ENCODE measurements at regions not wholly inside any gene's neighbourhood (a gene's known extent, or its start where the extent isn't known, plus 50 kb on each side); places are given as distances from the start of the nearest gene placed in this dataset.

DNA sequence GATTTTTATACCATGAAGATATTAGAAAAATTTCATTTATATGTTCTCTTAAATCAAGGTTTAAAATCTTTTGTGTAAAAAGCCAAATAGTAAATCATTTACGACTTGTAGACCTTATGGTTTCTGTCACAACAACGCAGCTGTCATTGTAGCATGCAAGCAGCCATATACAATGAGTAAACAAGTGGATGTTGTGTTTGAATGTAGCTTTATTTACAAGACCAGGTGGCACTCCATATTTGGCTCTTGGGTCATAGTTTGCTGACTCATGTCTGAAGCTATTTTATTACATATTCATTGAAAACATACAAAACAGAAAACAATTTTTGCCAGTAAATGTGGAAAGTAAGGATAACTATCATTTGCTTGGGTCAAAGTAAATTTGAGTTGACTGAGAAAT, 930.8 kb downstream of the SLITRK5 start:
- Histone ChIP-seq H3K36me3 (no peaks in the 10 kb centered on the region), H3K27me3 (no peaks in the 10 kb centered on the region), H3K4me3 (no peak overlapping the region), H3K27ac (no peak overlapping the region), H3K4me1 (no peaks in the 10 kb centered on the region), H3K9me3 (no peaks in the 10 kb centered on the region)
- no peak for DNase-seq (ENCODE audit: low spot score)
- TF ChIP-seq CTCF (IDR thresholded peaks at IDR 0.05): no peak

GRCh38 chr13:88602786-88603777, 931.9 kb downstream of the SLITRK5 start:
- Histone ChIP-seq H3K4me3 (no peak overlapping the region), H3K4me1 (no peaks in the 10 kb centered on the region), H3K9me3 (no peaks in the 10 kb centered on the region), H3K27ac (no peak overlapping the region), H3K27me3 (no peaks in the 10 kb centered on the region), H3K36me3 (no peaks in the 10 kb centered on the region)
- no peak for DNase-seq (ENCODE audit: low spot score)
- TF ChIP-seq CTCF (IDR thresholded peaks at IDR 0.05): no peak

DNA sequence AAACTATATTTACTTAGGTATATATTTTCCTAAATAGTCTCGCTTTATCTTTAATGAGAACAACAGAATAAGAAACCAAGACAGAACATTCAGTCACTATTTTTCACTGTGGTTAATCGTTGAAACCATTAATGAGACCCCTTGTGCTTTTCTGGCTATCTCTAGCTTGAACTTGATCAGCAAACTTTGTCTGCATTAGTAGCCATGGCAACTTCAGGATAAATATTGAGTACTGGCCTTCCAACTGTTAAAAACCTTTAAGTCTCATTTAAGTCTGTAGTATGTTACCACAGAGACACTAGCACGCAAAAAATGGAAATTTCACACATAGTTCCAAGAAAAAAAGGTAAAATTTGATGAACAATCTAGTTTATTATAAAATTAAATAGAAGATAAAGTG, 946.0 kb downstream of the SLITRK5 start:
- Histone ChIP-seq H3K4me1 (no peaks in the 10 kb centered on the region), H3K27me3 (no peaks in the 10 kb centered on the region), H3K4me3 (no peak overlapping the region), H3K27ac (no peak overlapping the region), H3K36me3 (no peaks in the 10 kb centered on the region), H3K9me3 (no peaks in the 10 kb centered on the region)
- TF ChIP-seq CTCF (IDR thresholded peaks at IDR 0.05): no peak
- no peak for DNase-seq (ENCODE audit: low spot score)

DNA sequence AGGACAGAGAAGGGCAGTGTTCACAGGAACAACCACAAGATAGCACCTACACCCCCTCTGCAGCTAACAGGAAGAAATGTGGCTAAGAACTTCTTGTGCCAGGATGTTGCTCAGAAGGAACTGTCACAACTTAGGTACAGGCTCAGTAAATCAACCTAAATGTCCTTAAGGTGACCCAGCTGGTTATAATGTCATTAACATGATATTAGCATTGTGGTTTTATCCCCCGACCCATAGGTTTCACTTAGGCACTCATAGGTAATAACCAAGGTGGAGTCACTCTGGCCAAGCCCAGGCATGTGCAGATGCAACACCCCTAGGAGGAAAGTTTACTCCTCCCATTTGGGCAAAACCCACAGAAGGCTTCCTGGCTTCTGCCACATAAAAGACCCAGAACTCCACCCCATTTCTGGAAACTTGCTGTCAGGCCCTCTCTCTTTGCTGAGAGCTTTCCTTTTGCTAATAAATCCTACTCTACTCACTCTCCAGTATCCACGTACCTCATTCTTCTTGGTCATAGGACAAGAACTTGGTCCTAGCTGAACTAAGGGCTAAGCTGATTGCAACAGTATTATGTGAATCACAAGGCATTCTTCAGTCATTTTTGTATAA, 951.3 kb downstream of the SLITRK5 start:
- no peak for DNase-seq (ENCODE audit: low spot score)
- no peak overlapping the region for H3K4me3 ChIP-seq
- no peaks in the 10 kb centered on the region for H3K27me3 ChIP-seq
- H3K9me3 ChIP-seq: peaks cover 0 to 10% of the 10 kb centered on the region in 2 donors
- H3K27ac ChIP-seq: no peak overlapping the region
- H3K4me1 ChIP-seq: no peaks in the 10 kb centered on the region
- no peaks in the 10 kb centered on the region for H3K36me3 ChIP-seq
- TF ChIP-seq CTCF (IDR thresholded peaks at IDR 0.05): no peak

GRCh38 chr13:88623150-88623549, 952.0 kb downstream of the SLITRK5 start:
- Histone ChIP-seq H3K4me1 (no peaks in the 10 kb centered on the region), H3K27me3 (no peaks in the 10 kb centered on the region), H3K4me3 (no peak overlapping the region), H3K27ac (no peak overlapping the region), H3K9me3 (peaks cover 0 to 10% of the 10 kb centered on the region in 2 donors), H3K36me3 (no peaks in the 10 kb centered on the region)
- DNase-seq (ENCODE audit: low spot score): no peak
- no peak for TF ChIP-seq CTCF (IDR thresholded peaks at IDR 0.05)

Data from right atrium auricular region (tissue), 2 donors.